Daoy (cell line): ENCODE measurements at regions not wholly inside any gene's neighbourhood (a gene's known extent, or its start where the extent isn't known, plus 50 kb on each side); places are given as distances from the start of the nearest gene placed in this dataset.
"Not testable (repeated sequence)": the region's sequence is repeated elsewhere in the genome, so short reads cannot be mapped to it uniquely, and the experiment has no call there.

Experiments
- DNase-seq: peaks from one replicate; pipeline ENCODE4 v3.0.0-alpha.2; 2015; ENCODE audit warnings: low read depth

DNA sequence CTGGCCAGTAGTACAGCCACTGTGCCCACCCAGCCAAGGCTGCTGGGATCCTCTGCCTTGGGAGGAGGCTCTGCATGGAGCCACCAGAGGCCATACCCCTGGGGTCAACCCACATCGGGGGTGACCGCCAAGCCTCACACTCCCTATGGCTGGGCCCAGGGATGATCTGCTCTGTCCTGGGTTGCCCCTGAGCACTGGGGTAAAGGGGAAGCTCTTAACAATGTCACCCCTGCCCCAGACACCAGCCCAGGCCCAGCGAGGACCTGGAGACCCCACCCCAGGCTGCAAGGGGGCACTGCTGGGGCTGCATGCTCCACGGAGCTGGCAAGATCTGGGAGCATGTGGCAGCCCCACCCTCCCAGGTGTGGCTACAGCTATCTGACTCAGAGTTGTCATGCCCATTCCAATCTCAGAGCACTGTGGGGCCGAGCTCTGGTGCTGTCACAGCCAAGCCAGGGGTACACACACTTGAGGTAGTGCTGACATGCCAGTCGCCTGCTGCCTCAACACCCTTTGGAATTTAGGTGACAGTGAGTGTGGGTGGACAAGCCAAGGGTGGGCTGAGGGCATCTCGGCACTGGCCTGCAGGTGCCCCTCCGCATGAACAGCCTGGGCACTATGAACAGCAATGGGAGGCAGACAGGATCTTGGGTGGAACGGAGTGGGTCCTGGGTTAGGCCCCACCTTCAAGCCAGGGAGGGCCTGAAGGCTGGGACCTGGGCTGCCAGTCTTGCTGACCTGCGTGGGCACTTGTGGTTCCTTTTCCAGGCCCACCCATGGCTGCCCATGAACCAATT is 427.7 kb downstream of the LRRIQ3 start:
- DNase-seq, result no peak

DNA sequence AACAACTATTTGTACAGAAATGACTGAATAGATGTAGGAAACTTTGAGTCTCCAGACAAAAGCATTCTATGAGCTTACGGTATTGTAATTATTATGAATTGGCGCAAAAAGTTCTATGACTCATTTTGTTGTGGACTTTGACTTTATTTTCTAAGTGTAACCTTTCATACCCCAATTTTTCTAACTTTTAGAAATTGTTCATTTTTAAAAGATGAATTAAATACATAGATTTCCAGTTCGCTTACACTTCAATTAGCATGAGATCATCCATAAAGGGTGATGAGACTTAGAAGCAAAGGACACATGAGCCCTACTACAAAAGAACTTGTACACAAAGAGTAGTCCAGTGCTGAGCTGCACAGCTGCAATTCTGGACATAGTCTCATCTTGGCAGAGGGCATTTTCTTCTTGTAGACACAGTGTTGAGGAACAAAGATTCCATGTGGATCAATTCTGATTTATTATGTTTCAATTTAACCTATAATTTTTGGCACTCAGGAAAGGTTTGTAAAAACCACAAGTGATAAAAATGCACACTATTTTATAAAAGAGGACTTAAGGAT is 431.1 kb downstream of the LRRIQ3 start:
- DNase-seq, result no peak

DNA sequence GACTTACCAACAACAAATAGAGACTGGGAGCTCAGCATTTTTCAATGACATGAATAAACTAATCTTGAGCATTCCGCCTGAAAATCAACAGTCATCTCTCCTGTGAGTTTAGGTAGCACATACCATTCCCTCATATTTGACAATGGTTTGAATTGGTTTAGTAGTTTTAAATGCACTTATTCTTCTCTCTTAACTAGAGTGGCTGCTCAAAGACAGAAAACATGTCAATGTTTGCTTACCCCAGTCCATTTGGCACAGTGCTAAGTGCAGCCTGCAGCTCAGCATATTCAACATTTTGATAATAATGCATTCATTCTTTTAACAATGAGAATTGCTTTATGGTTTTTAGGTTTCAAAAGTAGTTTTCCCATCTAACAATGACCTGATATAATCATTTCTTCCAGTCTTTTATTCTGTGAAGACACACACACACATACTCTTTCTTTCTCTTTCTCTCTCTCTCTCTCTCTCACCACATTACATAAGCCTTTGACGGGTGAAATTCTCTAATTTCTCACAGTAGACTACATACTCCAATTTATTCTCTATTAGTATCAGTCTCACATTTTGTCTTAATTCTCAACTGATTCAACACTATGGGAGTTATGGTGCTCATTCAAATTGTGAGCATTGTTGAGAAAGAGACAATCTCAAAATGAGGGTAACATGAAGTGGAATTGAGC is 432.3 kb downstream of the LRRIQ3 start:
- DNase-seq, result no peak

- no peak for DNase-seq
Observed at GRCh38 chr1:73761559-73761958, 436.4 kb downstream of the LRRIQ3 start.

GRCh38 chr1:73759011-73759410 is 439.0 kb downstream of the LRRIQ3 start:
- no peak for DNase-seq

DNA sequence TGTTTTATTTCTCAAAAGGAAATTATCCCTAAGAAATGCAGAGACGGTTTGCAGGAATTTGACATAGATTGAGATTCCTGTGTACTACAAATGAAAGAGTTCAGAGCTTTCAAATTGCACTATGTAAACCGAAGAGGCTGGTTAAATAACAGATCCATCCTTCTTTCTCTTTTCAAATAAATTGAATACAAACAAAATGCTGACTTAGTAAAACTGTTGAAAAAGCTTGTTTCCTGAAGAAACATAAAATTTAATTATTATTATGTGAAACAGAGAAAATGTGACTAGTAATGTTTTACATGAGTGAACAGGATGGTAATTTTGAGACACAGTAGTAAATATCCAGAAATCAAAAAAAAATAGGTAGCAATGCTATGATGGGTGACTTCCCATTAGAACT is 441.2 kb downstream of the LRRIQ3 start:
- DNase-seq, result no peak

GRCh38 chr1:73755649-73756048 is 442.3 kb downstream of the LRRIQ3 start:
- no peak for DNase-seq

- no peak for DNase-seq
Observed at GRCh38 chr1:73749996-73750395, 448.0 kb downstream of the LRRIQ3 start.

GRCh38 chr1:73744985-73745384 is 453.0 kb downstream of the LRRIQ3 start:
- no peak for DNase-seq

- no peak for DNase-seq
Observed at GRCh38 chr1:73736125-73736524, 461.9 kb downstream of the LRRIQ3 start.

DNA sequence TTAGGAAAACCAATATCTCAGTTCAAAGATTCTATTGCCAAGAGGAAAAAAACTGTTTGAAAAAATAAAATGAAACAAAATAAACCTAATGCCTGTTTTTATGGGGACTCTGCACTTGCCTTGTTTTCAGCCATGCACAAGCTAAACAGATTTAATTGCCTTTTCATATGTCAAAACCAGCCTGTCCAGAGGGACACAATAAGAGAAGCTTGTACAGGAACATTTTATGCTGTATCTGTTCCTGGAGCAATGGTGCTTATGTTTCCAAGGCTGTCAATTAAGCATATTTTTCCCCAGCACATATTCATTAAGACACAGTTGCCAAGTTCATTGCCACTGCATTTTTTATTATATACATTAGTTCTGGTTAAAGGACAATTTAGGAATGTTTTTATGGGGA is 470.9 kb downstream of the LRRIQ3 start:
- DNase-seq, result no peak

- no peak for DNase-seq
Observed at GRCh38 chr1:73722055-73722454, 475.9 kb downstream of the LRRIQ3 start.

DNA sequence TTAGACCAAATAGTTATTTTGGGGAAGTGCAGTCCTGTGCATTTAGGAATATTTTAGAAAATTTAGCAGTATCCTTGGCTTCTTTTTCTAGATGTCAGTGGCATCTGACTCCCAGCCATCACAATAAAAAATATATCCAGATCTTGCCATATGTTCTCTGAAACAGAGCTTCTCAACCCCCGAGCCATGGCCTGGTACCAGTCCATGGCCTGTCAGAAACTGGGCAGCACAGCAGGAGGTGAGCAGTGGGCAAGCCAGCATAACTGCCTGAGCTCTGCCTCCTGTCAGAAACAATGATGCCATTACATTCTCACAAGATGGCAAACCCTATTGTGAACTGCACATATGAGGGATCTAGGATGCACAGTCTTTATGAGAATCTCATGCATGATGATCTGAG is 480.0 kb downstream of the LRRIQ3 start:
- DNase-seq, result no peak

- DNase-seq, result no peak
Observed at GRCh38 chr1:73711089-73711488, 486.9 kb downstream of the LRRIQ3 start.

DNA sequence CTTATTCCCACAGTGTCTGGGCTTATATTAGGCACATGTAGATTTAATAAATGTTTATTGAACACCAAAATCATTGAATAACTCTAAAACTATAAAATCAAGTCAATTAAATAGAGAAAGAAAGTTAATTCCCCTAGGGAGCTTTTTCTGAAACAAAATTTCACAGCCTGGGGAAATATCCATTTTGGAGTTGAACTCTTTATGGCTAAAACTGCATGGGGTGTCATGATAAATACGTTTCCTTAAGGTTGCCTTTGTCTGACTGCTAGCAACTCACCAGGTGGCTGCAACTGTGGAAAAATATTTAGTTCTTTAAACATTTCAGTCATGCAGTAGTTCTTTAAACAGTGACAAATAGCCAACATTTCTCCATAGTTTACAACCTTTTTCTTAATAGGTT is 496.1 kb downstream of the LRRIQ3 start:
- DNase-seq, result no peak

DNA sequence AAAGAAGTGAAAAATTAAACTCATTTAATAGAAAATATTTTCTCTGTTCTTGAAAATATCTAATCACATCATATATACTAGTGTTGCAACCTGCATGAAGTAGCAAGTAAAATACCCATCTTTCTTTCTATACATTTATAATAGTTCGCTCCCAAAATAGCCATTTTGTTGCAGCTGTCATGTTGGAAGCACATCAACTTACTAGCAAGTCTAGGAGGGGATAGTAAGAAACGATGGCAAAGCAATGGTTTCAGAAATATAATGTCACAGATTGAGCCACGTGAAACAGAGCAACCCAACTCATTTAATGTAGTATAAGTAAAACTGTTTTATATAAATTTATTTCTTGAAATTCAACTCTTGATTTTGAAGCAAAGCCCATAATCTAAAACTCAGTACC is 521.8 kb downstream of the LRRIQ3 start:
- DNase-seq, result no peak

- no peak for DNase-seq
Observed at GRCh38 chr1:73674945-73675561, 522.9 kb downstream of the LRRIQ3 start.

DNA sequence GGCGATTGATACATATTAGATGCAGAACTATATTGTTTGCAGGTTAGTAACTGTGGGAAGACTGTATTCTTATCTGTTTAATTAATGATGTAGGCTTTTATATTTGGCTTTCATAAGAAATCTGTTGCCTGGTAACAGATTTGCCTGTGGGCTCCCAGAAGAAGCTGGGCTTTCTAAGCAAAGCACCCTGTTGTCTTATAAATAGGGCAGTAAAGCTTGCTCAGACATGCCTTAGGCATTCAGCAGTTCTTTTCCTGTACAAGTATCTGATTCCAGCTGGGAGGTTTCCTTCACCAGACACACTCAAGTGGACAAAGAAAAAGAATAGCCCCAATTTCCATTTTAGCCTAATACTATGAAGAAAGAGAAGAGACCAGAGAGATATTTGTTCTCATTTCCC is 524.0 kb downstream of the LRRIQ3 start:
- DNase-seq, result no peak

DNA sequence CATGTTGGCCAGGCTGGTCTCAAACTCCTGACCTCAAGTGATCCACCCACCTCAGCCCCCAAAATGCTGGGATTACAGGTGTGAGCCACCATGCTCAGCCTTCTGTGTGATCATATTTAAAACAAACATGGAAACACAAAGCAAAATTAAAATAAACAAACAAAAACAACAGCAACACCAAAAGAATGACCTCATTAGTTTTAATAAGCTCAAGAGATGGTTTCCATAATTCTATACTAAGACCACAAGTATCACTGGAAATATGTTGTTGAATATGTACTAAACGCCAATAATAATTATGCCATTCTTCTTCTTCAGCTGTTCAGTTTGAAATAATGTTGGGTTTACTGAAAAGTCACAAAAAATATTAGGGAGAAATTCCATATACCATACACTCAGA is 526.4 kb downstream of the LRRIQ3 start:
- DNase-seq, result no peak

DNA sequence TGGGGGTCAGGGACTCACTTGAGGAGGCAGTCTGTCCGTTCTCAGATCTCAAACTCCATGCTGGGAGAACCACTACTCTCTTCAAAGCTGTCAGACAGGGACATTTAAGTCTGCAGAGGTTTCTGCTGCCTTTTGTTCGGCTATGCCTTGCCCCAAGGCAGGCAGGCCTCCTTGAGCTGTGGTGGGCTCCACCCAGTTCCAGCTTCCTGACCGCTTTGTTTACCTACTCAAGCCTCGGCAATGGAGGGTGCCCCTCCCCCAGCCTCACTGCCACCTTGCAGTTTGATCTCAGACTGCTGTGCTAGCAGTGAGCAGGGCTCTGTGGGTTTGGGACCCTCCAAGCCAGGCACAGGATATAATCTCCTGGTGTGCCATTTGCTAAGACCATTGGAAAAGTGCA is 530.0 kb downstream of the LRRIQ3 start:
- DNase-seq, result not testable (repeated sequence)

DNA sequence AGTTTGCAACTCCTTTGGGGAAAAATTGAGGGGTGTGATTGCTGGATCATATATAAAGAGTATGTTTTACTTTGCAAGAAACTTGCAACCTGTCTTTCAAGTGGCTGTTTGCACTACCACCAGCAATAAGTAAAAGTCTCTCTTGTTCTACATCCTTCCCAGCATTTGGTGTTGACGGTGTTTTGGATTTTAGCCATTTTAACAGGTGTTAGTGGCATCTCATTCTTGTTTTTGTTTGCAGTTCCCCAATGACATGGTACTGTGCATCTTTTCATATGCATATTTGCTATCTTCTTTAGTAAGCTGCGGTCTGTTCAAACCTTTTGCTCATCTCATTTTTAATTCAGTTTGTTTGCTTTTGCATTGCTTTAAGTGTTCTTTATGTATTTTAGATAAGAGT is 535.5 kb downstream of the LRRIQ3 start:
- no peak for DNase-seq

DNA sequence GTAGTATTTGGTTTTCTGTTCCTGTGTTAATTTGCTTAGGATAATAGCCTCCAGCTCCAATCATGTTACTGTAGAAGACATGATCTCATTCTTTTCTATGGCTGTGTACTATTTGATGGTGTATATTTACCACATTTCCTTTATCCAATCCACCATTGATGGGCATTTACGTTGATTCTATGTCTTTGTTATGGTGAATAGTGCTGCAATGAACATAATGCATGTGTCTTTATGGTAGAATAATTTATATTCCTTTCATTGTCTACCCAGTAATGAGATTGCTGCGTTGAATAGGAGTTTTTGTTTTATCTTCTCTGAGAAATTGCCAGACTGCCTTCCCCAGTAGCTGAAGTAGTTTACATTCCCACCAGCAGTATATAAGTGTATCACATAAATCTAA is 538.8 kb downstream of the LRRIQ3 start:
- no peak for DNase-seq

- no peak for DNase-seq
Observed at GRCh38 chr1:73654714-73655113, 543.3 kb downstream of the LRRIQ3 start.
